MCF 10A (cell line): ENCODE measurements at regions not wholly inside any gene's neighbourhood (a gene's known extent, or its start where the extent isn't known, plus 50 kb on each side); places are given as distances from the start of the nearest gene placed in this dataset.
"Not testable (repeated sequence)": the region's sequence is repeated elsewhere in the genome, so short reads cannot be mapped to it uniquely, and the experiment has no call there.

Experiments
- BruUV-seq: library from RNA; stranded (reverse); fragments of 400-500 nt; replicated peaks from 2 replicates; lab custom pipeline; 2021; lab: Mats Ljungman, UMichigan
- CTCF ChIA-PET: fragments of 300-600 bp; sonication (Branson Sonifier 250); formaldehyde crosslinking; extraction: SDS; loops from one replicate; lab custom pipeline; 2021; ENCODE audit warnings: antibody characterized with exemption, inconsistent platforms; lab: Yijun Ruan, JAX
- POLR2A ChIA-PET: fragments of 300-600, 350-650 bp; sonication (Branson Sonifier 250); formaldehyde crosslinking; extraction: SDS; loops from one replicate; lab custom pipeline; 2020; ENCODE audit warnings: antibody characterized with exemption, inconsistent platforms; lab: Yijun Ruan, JAX
- DNase-seq: peaks from one replicate; pipeline ENCODE4 v3.0.0-alpha.2; 2018; ENCODE audit not compliant: unreplicated experiment
- H3K27ac Mint-ChIP-seq: one replicate; pipeline ENCODE4 v1.8.0; 2022; ENCODE audit warnings: mild to moderate bottlenecking, low read depth, mixed read lengths; ENCODE audit not compliant: unreplicated experiment
- H3K27me3 Mint-ChIP-seq: one replicate; pipeline ENCODE4 v1.8.0; 2022; ENCODE audit warnings: mixed read lengths; ENCODE audit not compliant: insufficient read depth, unreplicated experiment
- H3K36me3 Mint-ChIP-seq: one replicate; pipeline ENCODE4 v1.8.0; 2022; ENCODE audit warnings: mild to moderate bottlenecking, moderate library complexity, mixed read lengths; ENCODE audit not compliant: insufficient read depth, unreplicated experiment
- H3K4me1 Mint-ChIP-seq: one replicate; pipeline ENCODE4 v1.8.0; 2022; ENCODE audit warnings: mixed read lengths; ENCODE audit not compliant: insufficient read depth, unreplicated experiment
- H3K4me3 Mint-ChIP-seq: one replicate; pipeline ENCODE4 v1.8.0; 2022; ENCODE audit warnings: mild to moderate bottlenecking, moderate library complexity, mixed read lengths; ENCODE audit not compliant: unreplicated experiment
- H3K9me3 Mint-ChIP-seq: one replicate; pipeline ENCODE4 v1.8.0; 2022; ENCODE audit warnings: mixed read lengths; ENCODE audit not compliant: unreplicated experiment
- intact Hi-C: fragments of 100-400 bp; cut with micrococcal nuclease; formaldehyde crosslinking; loops from 2 replicates; pipeline ENCODE4 v1.14.1; 2022
- TF ChIP-seq, protein P1 (sequence below): fragments of 200-600 bp; IDR thresholded peaks from one replicate; pipeline ENCODE4 v1.8.0; 2022; ENCODE audit warnings: antibody characterized with exemption, mild to moderate bottlenecking; ENCODE audit not compliant: unreplicated experiment

DNA sequence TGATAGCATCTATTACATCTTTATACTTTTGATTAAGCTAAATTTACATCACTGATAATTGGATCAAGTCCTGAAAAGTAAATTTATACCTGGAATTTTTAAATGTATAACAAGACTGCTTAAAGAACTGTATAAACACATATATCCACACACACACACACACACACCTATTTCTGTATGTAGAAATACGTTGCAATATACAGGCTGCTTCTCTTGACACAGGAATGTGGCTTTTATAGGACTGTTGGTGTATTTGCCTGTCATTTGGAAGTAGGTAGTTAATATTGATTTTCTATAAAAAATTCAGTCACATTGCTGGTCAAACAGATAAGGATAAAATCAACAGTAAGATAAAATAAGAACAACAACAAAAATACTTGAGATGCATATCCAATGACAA lies 708.5 kb upstream of the RAG2 start:
- TF ChIP-seq, protein P1, sequence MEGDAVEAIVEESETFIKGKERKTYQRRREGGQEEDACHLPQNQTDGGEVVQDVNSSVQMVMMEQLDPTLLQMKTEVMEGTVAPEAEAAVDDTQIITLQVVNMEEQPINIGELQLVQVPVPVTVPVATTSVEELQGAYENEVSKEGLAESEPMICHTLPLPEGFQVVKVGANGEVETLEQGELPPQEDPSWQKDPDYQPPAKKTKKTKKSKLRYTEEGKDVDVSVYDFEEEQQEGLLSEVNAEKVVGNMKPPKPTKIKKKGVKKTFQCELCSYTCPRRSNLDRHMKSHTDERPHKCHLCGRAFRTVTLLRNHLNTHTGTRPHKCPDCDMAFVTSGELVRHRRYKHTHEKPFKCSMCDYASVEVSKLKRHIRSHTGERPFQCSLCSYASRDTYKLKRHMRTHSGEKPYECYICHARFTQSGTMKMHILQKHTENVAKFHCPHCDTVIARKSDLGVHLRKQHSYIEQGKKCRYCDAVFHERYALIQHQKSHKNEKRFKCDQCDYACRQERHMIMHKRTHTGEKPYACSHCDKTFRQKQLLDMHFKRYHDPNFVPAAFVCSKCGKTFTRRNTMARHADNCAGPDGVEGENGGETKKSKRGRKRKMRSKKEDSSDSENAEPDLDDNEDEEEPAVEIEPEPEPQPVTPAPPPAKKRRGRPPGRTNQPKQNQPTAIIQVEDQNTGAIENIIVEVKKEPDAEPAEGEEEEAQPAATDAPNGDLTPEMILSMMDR, result no peak
- H3K9me3 Mint-ChIP-seq, result no peaks in the 10 kb centered on the region
- no TSS peak for BruUV-seq
- ChIA-PET CTCF (interaction anchor here (0.6 kb wide), 1 partner anchor 998 kb away, joined by 3 read pairs; no protein-coding TSS in a partner anchor), POLR2A (no interaction called here)
- H3K36me3 Mint-ChIP-seq, result no peaks in the 10 kb centered on the region
- H3K4me1 Mint-ChIP-seq, result no peaks in the 10 kb centered on the region
- no peaks in the 10 kb centered on the region for H3K27me3 Mint-ChIP-seq
- no peak for DNase-seq
- H3K4me3 Mint-ChIP-seq, result no peak overlapping the region
- H3K27ac Mint-ChIP-seq, result no peak overlapping the region
- intact Hi-C loops, result no loop called here

DNA sequence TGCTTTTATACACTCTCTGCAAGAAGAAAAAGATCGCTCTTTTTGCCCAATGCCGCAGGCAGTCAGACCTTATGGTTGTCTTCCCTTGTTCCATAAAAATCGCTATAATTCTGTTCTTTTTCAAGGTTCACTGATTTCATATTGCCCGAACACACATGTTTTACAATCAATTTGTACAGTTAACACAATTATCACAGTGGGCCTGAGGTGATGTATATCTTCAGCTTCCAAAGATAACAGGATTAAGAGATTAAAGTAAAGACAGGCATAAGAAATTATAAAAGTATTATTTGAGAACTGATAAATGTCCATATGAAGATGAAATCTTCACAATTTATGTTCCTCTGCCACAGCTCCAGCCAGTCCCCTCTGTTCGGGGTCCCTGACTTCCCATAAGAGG lies 703.4 kb upstream of the RAG2 start:
- H3K36me3 Mint-ChIP-seq, intact Hi-C loops, H3K4me1 Mint-ChIP-seq, H3K4me3 Mint-ChIP-seq, H3K27ac Mint-ChIP-seq, BruUV-seq, DNase-seq, POLR2A ChIA-PET, H3K9me3 Mint-ChIP-seq, H3K27me3 Mint-ChIP-seq: not testable (repeated sequence)
- CTCF ChIA-PET, result interaction anchor here (0.6 kb wide), 2 partner anchors 217 to 429 kb away, joined by 3 read pairs; no protein-coding TSS in a partner anchor

DNA sequence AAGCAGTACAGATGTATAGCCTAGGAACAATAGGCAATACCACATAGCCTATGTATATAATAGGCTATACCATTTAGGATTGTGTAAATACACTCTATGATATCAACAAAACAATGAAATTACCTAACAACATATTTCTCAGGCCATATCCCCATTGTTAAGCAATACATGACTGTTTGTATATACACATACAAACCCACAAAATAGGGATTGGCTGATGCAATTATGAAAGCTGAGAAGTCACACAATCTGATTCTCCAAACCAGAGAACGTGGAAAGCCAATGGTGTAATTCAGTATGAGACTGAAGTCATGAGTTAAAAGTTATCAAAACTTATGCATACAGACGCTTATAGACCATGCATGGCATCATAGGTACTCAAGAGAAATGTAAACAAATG lies 700.1 kb upstream of the RAG2 start:
- Mint-ChIP-seq H3K27ac (peak overlapping the region; percentile 1), H3K4me1 (no peaks in the 10 kb centered on the region), H3K36me3 (no peaks in the 10 kb centered on the region), H3K4me3 (no peak overlapping the region), H3K27me3 (no peaks in the 10 kb centered on the region), H3K9me3 (peaks cover 6% of the 10 kb centered on the region)
- ChIA-PET POLR2A (no interaction called here), CTCF (no interaction called here)
- peak; percentile 43 for DNase-seq
- BruUV-seq, result no TSS peak
- TF ChIP-seq, protein P1, result no peak
- intact Hi-C loops, result no loop called here

DNA sequence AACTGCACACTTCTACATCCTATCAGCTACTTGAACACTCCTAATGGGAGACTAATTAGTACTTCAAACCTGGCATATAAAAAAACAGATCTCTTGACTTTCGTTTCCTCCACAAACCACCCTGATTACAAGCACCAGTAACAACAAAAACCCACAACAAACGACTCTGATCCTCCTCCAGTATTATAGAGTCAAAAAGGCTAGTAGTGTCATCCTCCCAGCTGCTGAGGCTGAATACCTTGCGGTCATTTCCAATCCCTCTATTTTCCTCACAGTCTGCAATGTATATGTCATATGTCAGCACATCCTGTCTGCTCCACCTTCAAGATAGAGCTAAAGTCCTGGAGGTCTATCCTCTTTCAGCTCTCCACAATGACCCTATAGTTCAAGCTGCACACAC lies 688.9 kb upstream of the RAG2 start:
- no peaks in the 10 kb centered on the region for H3K27me3 Mint-ChIP-seq
- TF ChIP-seq, protein P1, result no peak
- DNase-seq, result no peak
- intact Hi-C loops, result no loop called here
- H3K4me1 Mint-ChIP-seq, result no peaks in the 10 kb centered on the region
- POLR2A ChIA-PET, result no interaction called here
- CTCF ChIA-PET, result interaction anchor here (0.7 kb wide), 1 partner anchor 21 kb away, joined by 3 read pairs; no protein-coding TSS in a partner anchor
- no peak overlapping the region for H3K4me3 Mint-ChIP-seq
- H3K9me3 Mint-ChIP-seq, result no peaks in the 10 kb centered on the region
- no TSS peak for BruUV-seq
- H3K27ac Mint-ChIP-seq, result no peak overlapping the region
- H3K36me3 Mint-ChIP-seq, result no peaks in the 10 kb centered on the region

DNA sequence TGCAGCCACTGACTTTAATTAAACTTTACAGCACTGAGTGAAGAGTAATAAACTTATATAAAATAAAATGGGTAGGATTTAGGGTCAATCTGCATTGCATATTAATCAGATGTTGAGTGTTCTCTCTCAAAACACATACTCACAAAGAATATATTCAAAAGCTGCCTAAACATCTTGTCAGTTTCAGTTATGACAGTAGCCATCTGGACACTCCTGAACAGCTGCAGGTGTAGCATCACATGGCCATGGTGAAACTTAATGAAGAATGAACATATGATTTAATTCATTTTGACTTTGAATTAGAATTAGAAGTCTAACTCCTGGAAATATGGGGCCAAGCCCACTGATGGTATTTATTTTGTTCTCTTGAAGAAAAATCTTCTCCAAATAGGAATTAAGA lies 684.3 kb upstream of the RAG2 start:
- no TSS peak for BruUV-seq
- no peak overlapping the region for H3K27ac Mint-ChIP-seq
- no peaks in the 10 kb centered on the region for H3K27me3 Mint-ChIP-seq
- TF ChIP-seq, protein P1, result no peak
- H3K4me1 Mint-ChIP-seq, result no peaks in the 10 kb centered on the region
- POLR2A ChIA-PET, result no interaction called here
- no peak overlapping the region for H3K4me3 Mint-ChIP-seq
- CTCF ChIA-PET, result no interaction called here
- no peaks in the 10 kb centered on the region for H3K36me3 Mint-ChIP-seq
- intact Hi-C loops, result no loop called here
- DNase-seq, result no peak
- H3K9me3 Mint-ChIP-seq, result no peaks in the 10 kb centered on the region
